ENCODE measurements at regions not wholly inside any gene's neighbourhood (a gene's known extent, or its start where the extent isn't known, plus 50 kb on each side); places are given as distances from the start of the nearest gene placed in this dataset.

DNA sequence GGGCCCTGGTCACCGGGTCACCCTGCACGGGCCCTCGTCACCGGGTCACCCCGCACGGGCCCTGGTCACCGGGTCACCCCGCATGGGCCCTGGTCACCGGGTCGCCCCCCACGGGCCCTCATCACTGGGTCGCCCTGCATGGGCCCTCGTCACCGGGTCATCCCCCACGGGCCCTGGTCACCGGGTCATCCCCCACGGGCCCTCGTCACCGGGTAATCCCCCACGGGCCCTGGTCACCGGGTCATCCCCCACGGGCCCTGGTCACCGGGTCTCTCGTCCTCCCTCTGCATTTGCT, 77.6 kb downstream of the RIPK4 start:
- TF ChIP-seq, protein P1, sequence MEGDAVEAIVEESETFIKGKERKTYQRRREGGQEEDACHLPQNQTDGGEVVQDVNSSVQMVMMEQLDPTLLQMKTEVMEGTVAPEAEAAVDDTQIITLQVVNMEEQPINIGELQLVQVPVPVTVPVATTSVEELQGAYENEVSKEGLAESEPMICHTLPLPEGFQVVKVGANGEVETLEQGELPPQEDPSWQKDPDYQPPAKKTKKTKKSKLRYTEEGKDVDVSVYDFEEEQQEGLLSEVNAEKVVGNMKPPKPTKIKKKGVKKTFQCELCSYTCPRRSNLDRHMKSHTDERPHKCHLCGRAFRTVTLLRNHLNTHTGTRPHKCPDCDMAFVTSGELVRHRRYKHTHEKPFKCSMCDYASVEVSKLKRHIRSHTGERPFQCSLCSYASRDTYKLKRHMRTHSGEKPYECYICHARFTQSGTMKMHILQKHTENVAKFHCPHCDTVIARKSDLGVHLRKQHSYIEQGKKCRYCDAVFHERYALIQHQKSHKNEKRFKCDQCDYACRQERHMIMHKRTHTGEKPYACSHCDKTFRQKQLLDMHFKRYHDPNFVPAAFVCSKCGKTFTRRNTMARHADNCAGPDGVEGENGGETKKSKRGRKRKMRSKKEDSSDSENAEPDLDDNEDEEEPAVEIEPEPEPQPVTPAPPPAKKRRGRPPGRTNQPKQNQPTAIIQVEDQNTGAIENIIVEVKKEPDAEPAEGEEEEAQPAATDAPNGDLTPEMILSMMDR (conservative IDR thresholded peaks at IDR 0.05 in 1 of 2, IDR thresholded peaks at IDR 0.05 in 1 of 2; ENCODE audit: low read depth in 1 of 2, low read length in 2 of 2) = no peak
- TF ChIP-seq EZH2 (IDR thresholded peaks at IDR 0.05; ENCODE audit: low read length, missing control alignments) = no peak
- DNase-seq (ENCODE audit: low read depth in 2 of 2) = no peak

DNA sequence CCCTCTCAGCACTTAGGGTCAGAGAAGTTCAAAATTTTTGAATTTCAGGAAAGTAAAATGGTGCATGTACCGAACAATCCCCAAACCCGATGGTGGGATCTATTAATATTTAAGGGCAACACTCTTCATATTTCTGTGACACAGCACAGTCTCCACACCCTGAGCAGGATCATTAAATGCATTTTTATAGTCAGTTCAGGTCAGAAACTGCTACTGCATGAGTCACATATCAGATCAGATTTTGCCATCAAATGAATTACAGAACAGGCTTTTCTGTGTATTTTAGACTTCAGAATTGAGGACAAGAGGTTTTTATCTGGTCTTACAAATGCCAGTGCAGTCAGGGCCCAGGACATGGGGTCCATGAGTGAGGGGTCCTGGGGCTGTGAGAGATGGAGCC, 79.2 kb downstream of the RIPK4 start:
- no peaks in the 10 kb centered on the region for H3K79me2 ChIP-seq (ENCODE audit: control insufficient read depth, insufficient read depth, low read length)
- no peak overlapping the region for H3K4me2 ChIP-seq (ENCODE audit: extremely low read depth, insufficient read depth, low read length)
- H4K20me1 ChIP-seq (ENCODE audit: control insufficient read depth, extremely low read depth, insufficient read depth, low read length) = no peaks in the 10 kb centered on the region
- no peaks in the 10 kb centered on the region for H3K4me1 ChIP-seq (ENCODE audit: control insufficient read depth, extremely low read depth, insufficient read depth, low read length)
- H3K9me3 ChIP-seq (ENCODE audit: control insufficient read depth, insufficient read depth, low read depth, low read length) = no peaks in the 10 kb centered on the region
- no peak overlapping the region for H2AFZ ChIP-seq (ENCODE audit: low read length)
- no peak for TF ChIP-seq EZH2 (IDR thresholded peaks at IDR 0.05; ENCODE audit: low read length, missing control alignments)
- TF ChIP-seq, protein P1 (conservative IDR thresholded peaks at IDR 0.05 in 1 of 2, IDR thresholded peaks at IDR 0.05 in 1 of 2; ENCODE audit: low read depth in 1 of 2, low read length in 2 of 2) = no peak
- peaks cover 9% of the 10 kb centered on the region for H3K27me3 ChIP-seq (ENCODE audit: control insufficient read depth, insufficient read depth, low read length)
- no peak overlapping the region for H3K27ac ChIP-seq (ENCODE audit: insufficient read depth, low read length)
- DNase-seq (ENCODE audit: low read depth in 2 of 2) = no peak
- H3K4me3 ChIP-seq (replicated peaks in 1 of 4; ENCODE audit: control extremely low read depth in 1 of 4, insufficient read depth in 1 of 4, low read depth in 3 of 4, low read length in 4 of 4) = no peak overlapping the region
- no peaks in the 10 kb centered on the region for H3K36me3 ChIP-seq (ENCODE audit: control insufficient read depth, insufficient read depth, low read length)
- no peak overlapping the region for H3K9ac ChIP-seq (ENCODE audit: insufficient read depth, low read length)

More for the DNA sequence above, 77.6 kb downstream of the RIPK4 start:
- Histone ChIP-seq H3K27me3 (ENCODE audit: control insufficient read depth, insufficient read depth, low read length) (peaks cover 9% of the 10 kb centered on the region), H3K9me3 (ENCODE audit: control insufficient read depth, insufficient read depth, low read depth, low read length) (no peaks in the 10 kb centered on the region), H3K79me2 (ENCODE audit: control insufficient read depth, insufficient read depth, low read length) (no peaks in the 10 kb centered on the region), H3K4me2 (ENCODE audit: extremely low read depth, insufficient read depth, low read length) (no peak overlapping the region), H3K36me3 (ENCODE audit: control insufficient read depth, insufficient read depth, low read length) (no peaks in the 10 kb centered on the region), H3K4me1 (ENCODE audit: control insufficient read depth, extremely low read depth, insufficient read depth, low read length) (no peaks in the 10 kb centered on the region), H3K4me3 (replicated peaks in 1 of 4; ENCODE audit: control extremely low read depth in 1 of 4, insufficient read depth in 1 of 4, low read depth in 3 of 4, low read length in 4 of 4) (no peak overlapping the region), H2AFZ (ENCODE audit: low read length) (no peak overlapping the region), H3K27ac (ENCODE audit: insufficient read depth, low read length) (no peak overlapping the region), H3K9ac (ENCODE audit: insufficient read depth, low read length) (no peak overlapping the region), H4K20me1 (ENCODE audit: control insufficient read depth, extremely low read depth, insufficient read depth, low read length) (no peaks in the 10 kb centered on the region)

DNA sequence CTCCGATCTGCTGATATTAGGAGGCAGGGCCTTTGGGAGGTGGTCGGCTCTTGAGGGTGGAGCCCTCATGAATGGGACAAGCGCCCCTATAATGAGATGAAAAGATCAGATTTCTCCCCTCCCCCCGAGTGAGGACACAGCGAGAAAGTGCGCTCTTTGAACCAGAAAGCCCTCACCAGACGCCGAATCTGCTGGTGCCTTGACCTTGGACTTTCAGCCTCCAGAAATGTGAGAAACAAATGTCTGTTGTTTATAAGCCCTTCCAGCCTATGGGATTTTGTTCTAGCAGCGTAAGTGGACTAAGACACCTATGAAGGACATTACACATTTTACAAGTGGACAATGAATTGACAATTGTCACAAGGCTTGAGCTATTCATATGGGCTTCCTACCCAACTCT, 80.2 kb downstream of the RIPK4 start:
- H3K4me3 ChIP-seq (replicated peaks in 1 of 4; ENCODE audit: control extremely low read depth in 1 of 4, insufficient read depth in 1 of 4, low read depth in 3 of 4, low read length in 4 of 4) = no peak overlapping the region
- H3K4me2 ChIP-seq (ENCODE audit: extremely low read depth, insufficient read depth, low read length) = no peak overlapping the region
- no peak overlapping the region for H2AFZ ChIP-seq (ENCODE audit: low read length)
- H4K20me1 ChIP-seq (ENCODE audit: control insufficient read depth, extremely low read depth, insufficient read depth, low read length) = no peaks in the 10 kb centered on the region
- H3K27me3 ChIP-seq (ENCODE audit: control insufficient read depth, insufficient read depth, low read length) = peaks cover 3% of the 10 kb centered on the region
- H3K9ac ChIP-seq (ENCODE audit: insufficient read depth, low read length) = no peak overlapping the region
- no peak for TF ChIP-seq EZH2 (IDR thresholded peaks at IDR 0.05; ENCODE audit: low read length, missing control alignments)
- TF ChIP-seq, protein P1 (conservative IDR thresholded peaks at IDR 0.05 in 1 of 2, IDR thresholded peaks at IDR 0.05 in 1 of 2; ENCODE audit: low read depth in 1 of 2, low read length in 2 of 2) = no peak
- DNase-seq (ENCODE audit: low read depth in 2 of 2) = no peak
- no peak overlapping the region for H3K27ac ChIP-seq (ENCODE audit: insufficient read depth, low read length)
- no peaks in the 10 kb centered on the region for H3K4me1 ChIP-seq (ENCODE audit: control insufficient read depth, extremely low read depth, insufficient read depth, low read length)
- H3K79me2 ChIP-seq (ENCODE audit: control insufficient read depth, insufficient read depth, low read length) = no peaks in the 10 kb centered on the region
- no peaks in the 10 kb centered on the region for H3K9me3 ChIP-seq (ENCODE audit: control insufficient read depth, insufficient read depth, low read depth, low read length)
- no peaks in the 10 kb centered on the region for H3K36me3 ChIP-seq (ENCODE audit: control insufficient read depth, insufficient read depth, low read length)

All from fibroblast of lung (primary cell).